GM21723 (cell line): ENCODE measurements at regions not wholly inside any gene's neighbourhood (a gene's known extent, or its start where the extent isn't known, plus 50 kb on each side); places are given as distances from the start of the nearest gene placed in this dataset.
"Not testable (repeated sequence)": the region's sequence is repeated elsewhere in the genome, so short reads cannot be mapped to it uniquely, and the experiment has no call there.

Source experiments
- ATAC-seq: cut with Tn5 transposase; IDR thresholded peaks from one replicate; pipeline ENCODE4 v1.9.1; 2021; ENCODE audit warnings: mild to moderate bottlenecking, moderate library complexity; ENCODE audit not compliant: unreplicated experiment

DNA sequence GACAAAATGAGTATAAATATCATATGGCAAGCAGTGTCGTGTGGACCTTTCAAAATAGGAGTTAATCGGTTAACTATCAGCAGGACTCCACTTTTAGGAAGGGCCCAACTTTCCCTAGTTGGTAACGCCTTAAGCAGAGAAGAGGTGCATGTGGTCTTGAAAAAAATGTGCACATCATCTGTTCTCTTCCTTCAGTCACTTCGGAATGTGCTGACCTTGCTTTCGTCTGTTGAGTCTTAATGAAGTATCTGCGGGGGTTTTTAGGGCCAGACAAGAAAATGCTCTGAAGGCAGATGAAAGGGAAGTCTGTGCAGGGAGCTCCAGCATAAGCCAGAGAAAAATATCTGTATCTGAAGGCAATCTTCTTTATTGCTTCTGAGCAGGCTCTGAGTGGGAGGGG is 185.2 kb downstream of the AEBP2 start:
- ATAC-seq, result no peak

DNA sequence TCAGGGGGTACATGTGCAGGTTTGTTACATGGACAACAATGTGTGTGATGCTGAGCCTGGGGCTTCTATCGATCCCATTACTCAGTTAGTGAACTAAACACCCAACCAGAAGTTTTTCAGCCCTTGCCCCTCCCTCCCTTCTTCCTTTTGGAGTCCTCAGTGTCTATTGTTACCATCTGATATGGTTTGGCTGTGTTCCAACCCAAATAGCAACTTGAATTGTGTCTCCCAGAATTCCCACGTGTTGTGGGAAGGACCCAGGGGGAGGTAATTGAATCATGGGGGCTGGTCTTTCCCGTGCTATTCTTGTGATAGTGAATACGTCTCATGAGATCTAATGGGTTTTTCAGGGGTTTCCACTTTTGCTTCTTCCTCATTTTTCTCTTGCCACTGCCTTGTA is 186.3 kb downstream of the AEBP2 start:
- not testable (repeated sequence) for ATAC-seq

DNA sequence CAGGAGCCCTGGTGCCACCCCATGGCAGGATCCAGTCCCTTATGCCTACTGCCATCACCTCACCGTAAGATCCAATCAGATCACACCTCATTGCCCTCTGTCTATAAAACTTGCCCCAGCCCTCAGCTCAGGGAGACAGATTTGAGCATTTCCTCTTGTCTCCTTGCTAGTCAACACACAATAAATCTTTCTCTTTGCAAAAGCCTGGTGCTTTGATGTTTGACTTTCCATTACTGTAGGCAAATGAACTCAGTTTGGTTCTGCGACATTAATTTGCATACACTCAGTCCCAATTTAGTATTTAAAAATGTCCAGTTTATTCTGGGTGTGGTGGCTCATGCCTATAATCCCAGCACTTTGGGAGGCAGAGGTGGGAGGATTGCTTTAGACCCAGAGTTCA is 188.4 kb downstream of the AEBP2 start:
- no peak for ATAC-seq

DNA sequence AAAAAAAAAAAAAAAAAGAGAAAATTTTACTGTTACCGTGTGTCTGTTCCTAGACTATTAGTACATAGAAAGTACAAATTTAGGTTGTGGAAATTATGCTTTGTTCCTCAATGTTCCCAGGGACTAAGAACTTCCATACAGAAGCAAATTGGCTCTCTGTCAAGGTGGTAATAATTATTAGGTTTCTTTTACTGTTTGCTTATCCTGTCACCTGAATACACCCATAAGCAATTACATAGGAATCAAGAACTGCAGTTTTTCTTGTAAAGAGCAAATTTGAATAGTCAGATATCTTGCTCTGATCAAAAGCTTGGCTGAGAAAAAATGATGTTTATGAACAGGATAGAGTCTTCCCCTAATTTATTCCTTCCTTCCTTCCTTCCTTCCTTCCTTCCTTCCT is 191.2 kb downstream of the AEBP2 start:
- ATAC-seq, result no peak

DNA sequence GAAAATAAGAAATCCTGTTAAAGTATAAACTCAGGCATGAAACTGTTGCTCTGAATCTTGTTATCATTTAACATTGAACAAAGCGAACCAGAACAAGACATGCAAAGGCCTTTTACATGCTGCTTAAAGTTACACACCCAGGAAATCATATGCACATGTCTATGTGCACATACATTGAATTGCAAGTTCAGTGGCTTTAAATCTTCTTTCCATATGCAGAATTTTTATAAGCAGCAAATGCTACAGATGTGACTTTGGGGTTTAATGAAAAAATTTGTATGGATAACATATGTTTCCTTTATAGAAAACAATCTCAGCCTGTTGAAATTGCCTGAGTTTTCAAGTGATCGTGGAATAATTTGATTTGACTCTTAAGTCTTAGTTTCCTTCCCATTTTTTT is 193.9 kb downstream of the AEBP2 start:
- ATAC-seq, result no peak

DNA sequence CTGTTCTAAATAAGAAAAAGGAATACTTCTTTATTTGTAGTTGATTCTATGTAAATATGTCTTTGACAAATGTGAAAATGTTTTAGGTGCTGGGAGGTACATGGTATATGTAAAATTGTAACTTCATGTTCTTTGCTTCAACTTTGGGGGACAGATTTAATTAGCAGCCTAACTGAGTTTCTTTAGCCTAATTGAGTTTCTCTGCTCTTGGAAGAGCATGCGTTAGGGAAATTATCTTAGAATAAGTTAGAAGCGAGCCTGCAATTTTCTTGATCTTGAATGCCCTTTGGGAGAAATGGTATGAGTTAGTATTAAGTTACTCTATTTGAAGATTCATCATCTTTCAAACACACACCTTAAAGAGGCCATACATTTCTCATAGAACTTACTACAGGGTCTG is 194.3 kb downstream of the AEBP2 start:
- no peak for ATAC-seq

DNA sequence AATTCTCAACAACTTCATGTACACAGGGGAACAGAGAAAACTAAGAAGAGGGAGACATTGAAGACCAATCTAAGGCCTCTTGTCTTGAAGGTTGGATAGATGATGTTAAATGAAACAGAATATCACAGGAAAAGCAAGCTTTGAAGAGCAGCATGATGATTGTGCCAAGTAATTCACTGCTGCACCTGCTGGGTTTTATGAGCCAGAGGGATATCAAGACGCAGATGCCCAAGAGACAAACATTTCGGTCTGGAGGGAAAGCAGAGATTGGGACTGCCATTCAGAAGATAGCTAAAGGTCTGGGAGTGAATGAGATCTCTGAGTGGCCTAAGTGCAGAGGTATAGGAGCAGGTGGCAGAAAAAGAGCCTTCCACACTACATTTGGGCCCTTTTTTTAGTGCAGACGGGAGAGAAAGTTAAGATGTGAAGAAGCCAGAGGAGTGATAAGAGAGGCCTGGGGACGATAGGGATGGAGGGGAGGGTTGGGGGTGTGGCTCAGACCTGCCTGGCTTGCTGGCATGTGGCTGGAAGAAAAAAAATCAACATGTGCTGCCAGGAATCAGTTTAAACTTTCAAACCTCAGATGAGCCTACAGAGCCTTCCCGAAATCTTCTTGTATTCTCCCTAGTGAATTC is 200.6 kb downstream of the AEBP2 start:
- ATAC-seq, result no peak

DNA sequence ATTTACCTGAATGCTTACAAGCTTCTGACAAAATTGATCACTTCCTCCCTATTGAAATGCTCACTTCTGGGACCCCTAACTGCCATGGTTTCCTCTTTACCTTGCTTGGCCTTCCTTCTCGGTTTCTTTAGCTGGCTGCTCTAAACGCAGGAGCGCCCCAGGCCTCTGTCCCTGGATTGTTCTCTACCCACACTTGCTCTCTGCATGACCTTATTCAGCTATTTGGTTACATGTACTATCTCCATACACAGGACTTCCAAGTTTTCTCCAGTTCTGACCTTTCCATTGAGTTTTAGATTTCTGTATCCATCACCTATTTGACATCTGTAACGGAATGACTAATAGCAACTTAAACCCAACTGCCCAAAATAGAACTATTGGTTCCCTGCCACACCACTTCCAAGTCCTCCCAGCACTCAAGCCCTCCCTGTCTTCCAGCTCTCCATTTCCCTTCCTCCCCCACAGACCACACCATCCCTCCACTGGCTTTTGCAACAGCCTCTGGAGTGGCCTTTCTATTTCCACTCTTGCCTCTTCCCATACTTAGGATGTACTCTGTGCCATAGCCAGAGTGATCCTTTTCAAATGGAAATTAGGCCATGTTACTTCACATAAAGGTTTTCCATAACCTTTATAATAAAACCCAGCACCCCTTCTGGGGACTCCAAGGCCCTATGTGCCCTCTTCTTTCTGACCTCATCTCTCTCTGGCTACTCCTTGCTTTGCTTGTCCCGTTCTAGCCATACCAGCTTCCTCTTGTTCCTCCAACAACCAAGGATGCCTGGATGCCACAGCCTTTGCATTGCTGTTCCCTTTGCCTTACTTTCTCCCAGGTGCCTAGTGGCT is 202.2 kb downstream of the AEBP2 start:
- ATAC-seq, result no peak

DNA sequence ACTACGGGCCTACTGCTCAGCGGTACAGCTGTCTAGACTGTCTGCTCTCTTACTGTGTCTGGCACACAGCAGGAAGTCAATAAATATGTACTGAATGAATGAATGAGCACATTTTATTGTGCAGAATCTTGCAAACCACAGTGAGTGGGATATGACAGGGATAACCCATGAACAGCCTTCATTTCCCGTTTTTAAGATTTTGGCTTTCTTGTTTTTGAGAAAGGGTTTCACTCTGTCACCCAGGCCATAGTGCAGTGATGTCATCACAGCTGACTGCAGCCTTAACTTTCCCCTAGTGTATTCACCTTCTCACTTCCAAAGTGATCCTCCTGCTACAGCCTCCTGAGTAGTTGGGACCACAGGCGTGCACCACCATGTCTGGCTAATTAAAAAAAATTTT is 203.1 kb downstream of the AEBP2 start:
- no peak for ATAC-seq

DNA sequence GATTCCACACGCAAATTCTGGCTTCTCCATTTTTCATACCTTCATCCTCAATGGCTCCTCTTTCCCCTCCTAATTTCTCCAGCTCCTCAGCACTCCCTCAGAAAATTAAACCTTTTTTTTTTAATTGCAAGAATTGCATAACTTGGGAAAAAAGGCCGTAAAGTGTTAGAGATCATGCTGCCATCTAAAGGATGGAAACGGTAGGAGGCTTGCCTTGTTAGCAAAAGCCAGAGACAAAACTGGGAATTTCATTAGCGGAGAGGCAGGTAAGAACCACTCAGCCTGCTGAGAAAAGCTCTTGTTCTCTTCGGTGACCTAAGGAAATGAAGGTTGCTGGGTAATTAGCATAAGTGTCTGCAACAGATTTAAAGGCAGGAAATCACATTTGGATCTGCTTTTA is 204.3 kb downstream of the AEBP2 start:
- ATAC-seq, result no peak

DNA sequence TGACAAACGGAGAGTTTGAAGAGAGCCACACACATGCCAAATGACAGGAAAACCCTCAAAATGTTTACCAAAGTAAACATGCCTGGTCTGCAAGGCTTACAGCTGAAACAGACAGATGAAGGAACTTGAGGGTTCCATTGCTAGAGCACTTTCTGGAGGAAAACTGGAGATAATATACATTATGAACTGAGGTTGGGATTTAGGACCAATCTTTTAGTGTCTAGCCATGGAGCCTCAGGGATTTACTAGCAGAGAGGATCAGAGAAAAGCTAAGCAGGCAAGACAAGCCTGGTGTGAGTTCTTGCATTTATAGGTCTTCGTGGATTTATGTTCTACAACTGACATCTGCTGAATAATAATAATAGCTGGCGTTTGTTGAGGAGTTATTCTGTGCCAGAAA is 205.3 kb downstream of the AEBP2 start:
- no peak for ATAC-seq

DNA sequence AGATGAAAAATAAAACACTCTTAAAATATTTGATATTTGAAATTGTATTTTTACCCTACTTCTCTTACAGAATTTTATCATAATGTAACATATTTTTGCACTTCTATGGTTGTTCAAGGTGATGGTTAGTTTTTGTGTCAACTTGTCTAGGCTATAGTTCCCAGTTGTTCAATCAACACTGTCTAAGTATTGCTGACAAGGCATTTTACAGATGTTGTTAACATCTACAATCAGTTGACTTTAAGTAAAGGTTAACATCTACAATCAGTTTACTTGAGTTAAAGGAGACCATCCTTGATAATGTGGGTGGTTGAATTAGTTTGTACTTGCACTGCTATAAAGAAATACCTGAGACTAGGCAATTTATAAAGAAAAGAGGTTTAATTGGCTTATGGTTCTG is 206.5 kb downstream of the AEBP2 start:
- no peak for ATAC-seq

DNA sequence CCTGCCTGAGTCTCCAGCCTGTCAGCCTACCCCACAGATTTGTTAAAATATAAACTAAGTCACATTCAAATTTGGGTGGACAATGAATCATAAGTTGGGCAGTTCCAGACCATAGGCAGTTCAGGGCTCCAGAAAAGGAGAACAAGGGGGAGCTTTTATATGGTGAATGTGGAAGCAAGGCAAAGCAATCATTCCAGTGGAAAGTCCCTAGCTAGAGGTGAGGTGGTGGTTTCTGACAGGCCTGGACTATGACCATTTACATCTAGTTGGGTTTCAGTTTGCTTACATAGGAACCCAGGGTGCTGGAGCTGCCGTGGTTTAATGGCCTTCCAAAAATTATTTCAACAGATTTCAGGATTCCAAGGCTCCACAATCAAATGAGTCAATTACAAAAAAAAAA is 207.3 kb downstream of the AEBP2 start:
- ATAC-seq, result no peak

DNA sequence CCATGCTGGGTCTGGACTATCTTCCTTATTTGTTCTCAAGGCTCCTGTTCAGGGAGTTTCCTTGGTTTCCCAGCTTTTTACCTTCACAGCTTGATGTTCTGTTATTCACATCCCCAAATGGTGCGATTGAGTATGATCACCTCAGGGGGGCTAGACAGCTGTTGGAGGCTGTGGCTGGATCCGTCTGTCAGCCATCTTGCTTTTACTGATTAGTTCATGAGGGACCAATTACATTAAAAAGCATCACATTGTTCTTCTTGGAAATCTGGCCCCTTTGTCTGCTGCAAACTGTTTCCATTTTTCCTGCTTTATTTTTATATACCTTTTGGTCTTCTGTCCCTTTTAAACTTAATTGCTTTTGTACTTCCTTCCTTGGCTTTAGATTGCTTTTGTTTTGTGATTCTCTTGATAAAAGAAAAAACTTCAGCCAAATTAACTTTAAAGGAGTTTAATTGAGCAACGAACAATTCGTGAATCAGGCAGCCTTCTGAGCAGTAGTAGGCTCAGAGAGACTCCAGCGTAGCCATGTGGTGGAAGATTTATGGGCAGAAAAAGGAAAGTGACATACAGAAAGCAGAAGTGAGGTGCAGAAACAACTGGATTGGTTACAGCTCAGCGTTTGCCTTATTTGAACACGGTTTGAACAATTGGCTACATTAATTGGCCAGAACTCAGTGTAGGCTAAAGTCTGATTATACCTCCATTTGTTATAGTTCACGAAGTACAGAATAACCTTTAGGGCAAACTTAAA is 208.7 kb downstream of the AEBP2 start:
- ATAC-seq, result no peak

DNA sequence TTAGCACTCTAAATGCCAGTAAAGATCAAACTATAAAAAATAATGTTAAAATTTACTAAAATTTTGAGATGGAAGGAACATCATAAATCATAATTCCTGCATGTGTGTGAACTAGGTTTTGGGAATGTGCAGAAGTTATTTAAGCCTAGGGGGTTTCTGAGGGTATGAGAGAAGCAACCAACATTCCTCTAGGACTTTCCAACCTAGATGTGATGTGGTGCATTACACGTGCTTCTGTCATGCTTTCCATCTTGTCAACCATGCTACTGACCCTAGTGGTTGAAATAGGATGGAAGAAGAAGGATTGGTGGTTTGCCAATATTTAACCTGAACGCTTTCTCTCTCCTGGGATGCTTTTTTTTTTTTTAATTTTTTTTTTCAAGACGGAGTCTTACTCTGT is 209.3 kb downstream of the AEBP2 start:
- ATAC-seq, result no peak

DNA sequence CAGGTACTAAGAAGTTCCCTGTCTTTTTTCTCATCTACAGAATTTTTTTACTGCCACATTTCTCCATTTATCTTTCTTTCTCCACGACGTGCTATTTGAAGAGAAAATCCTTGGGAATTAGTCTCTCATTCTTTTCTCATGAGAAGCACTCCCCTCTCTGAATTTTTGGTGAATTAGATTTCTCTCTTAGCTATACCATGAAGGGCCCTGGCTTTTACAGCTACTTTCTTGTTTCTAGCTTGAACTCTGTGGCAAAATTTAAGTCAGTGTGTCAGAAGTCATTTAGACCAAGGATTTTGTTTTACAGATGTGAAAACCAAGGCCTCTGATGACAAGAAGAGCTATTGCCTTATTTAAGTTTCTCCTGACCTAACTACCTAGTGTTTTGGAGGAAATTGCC is 213.1 kb downstream of the AEBP2 start:
- ATAC-seq, result no peak

DNA sequence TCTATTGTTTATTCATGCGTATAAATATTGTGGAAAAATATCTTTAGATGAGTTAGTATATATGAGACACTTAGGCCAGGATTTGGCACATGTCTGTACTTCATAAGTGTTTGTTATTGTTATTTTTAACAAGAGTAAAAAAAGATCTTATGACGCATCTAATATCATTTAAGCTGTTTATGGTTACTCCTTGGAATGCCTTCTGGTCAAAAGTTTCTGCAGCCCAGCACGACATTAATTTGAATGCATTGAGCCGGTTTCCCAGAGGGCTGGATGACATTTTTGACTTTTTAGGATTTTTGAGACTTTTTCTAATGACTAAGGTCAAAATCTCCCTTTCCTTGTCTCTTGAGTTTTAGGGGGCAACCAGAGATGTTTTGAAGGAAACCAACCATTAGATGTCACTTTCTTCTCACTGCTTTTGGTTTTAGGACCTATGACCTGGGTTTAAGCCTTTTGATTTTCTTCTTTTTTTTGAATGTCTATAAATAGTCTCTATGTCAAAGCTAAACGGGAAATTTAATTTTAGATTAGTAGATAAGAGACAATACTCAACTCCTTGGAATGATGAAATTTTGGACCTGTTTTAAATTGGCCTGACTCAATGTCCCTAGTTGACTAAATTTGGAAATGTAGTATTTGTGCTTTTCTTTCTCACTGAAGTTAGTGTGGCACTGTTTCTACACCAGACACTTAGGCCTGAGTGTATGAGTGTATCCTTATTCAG is 215.5 kb downstream of the AEBP2 start:
- ATAC-seq, result no peak

DNA sequence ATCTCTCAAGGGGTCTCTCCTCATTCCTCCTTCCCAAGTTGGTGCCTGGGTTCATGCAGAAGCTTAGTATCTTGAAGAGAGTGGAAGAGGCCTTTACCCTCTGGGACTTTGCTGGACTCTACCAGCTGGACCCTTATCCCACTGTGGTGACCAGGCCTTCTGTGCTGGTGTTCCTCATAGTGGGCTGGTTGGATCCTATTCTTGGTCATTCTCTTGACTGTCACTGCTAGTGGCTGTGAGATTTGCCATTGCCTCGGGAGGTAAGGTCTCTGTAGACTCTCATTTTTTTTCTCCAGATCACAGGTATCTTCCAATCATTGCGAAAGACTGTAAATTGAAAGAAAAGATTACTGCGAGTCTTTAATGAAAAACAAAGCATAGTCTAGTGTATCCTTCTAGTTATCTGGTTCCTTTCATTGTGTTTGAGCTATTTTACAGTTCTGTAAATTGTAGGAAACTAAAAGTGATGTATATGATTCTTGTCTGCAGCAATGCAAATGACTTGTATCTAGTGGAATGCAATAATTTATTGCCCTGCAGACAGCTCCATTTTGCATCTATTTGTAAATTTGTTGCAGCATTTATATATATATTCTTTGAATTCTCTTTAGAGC is 217.9 kb downstream of the AEBP2 start:
- ATAC-seq, result no peak

DNA sequence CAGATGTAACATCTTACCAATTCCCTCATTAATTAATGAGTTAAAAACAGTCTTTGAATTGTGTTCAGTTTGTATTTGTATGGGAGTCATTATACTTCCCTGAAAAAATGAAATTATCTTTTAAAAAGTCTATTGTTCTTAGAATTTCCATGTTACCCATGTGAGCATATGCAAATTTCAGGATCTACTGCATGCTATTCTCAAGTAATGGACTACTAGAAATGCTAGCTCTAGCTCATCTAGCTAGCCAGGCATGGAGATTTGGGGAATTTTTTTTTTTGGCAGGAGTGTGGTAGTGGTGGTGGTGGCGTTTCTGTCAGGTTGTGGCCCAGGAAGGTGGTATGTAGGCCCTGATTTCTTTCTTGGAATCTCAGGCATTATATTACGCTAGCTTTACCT is 218.4 kb downstream of the AEBP2 start:
- ATAC-seq, result no peak

DNA sequence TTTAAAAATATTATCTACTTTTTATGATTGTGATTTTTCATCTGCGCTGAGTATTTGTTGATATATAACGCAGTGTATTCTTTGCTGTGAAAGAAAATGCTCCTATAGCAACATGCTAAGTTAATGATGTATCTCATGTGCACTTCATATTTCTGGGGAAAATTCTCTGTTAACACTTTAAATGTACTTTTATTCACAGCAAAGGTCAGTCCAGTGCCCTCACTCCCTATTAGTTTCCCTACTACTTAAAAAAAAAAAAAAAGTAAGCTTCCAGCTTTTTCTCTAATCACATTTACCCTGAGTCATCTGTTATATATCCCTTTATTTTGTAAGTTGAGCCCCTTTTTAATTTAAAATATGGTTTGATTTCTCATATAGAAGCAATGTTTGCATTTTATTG is 219.8 kb downstream of the AEBP2 start:
- no peak for ATAC-seq

DNA sequence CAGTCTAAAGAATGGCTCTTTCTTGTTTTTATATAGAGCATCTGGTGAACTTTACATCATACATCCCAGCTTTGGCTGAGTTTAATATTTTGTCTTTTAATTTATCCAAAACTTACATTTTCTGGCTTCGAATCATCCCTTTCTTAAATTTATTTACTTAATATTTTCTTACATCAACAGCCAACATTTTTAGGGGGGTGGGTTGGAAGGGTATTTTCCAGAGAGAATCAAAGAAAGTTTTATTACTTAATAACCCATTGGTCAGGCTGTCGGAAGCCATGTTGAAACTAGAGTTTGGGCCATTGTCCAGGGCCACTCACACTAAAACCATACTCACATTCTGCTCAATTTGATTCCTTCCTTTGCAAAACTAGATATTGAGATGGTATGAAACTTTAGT is 220.2 kb downstream of the AEBP2 start:
- no peak for ATAC-seq
